ENCODE measurements at regions not wholly inside any gene's neighbourhood (a gene's known extent, or its start where the extent isn't known, plus 50 kb on each side); places are given as distances from the start of the nearest gene placed in this dataset.

GRCh38 chr2:105953942-105954341 is 209.2 kb downstream of the NCK2 start:
- TF ChIP-seq, protein P1, sequence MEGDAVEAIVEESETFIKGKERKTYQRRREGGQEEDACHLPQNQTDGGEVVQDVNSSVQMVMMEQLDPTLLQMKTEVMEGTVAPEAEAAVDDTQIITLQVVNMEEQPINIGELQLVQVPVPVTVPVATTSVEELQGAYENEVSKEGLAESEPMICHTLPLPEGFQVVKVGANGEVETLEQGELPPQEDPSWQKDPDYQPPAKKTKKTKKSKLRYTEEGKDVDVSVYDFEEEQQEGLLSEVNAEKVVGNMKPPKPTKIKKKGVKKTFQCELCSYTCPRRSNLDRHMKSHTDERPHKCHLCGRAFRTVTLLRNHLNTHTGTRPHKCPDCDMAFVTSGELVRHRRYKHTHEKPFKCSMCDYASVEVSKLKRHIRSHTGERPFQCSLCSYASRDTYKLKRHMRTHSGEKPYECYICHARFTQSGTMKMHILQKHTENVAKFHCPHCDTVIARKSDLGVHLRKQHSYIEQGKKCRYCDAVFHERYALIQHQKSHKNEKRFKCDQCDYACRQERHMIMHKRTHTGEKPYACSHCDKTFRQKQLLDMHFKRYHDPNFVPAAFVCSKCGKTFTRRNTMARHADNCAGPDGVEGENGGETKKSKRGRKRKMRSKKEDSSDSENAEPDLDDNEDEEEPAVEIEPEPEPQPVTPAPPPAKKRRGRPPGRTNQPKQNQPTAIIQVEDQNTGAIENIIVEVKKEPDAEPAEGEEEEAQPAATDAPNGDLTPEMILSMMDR (IDR thresholded peaks at IDR 0.05; ENCODE audit: insufficient read depth, low read length): no peak
- no peak for TF ChIP-seq GABPA (IDR thresholded peaks at IDR 0.05; ENCODE audit: low read depth)
- no peak for TF ChIP-seq POLR2AphosphoS5 (IDR thresholded peaks at IDR 0.05; ENCODE audit: low read depth)
- no peak for TF ChIP-seq REST (IDR thresholded peaks at IDR 0.05; ENCODE audit: insufficient replicate concordance, low read depth)
